GM18505 (cell line): ENCODE measurements at regions not wholly inside any gene's neighbourhood (a gene's known extent, or its start where the extent isn't known, plus 50 kb on each side); places are given as distances from the start of the nearest gene placed in this dataset.
A peak's percentile ranks its signal among the peaks of the same experiment; 100 is the strongest.

ENCODE experiments used
- ATAC-seq: cut with Tn5 transposase; IDR thresholded peaks from one replicate; pipeline ENCODE4 v1.9.1; 2021; ENCODE audit not compliant: unreplicated experiment
- POLR2A ChIP-seq: IDR thresholded peaks from 4 replicates; pipeline ENCODE4 v1.6.1; 2011; ENCODE audit warnings: borderline replicate concordance; ENCODE audit not compliant: insufficient read depth, insufficient read length; ENCODE audit errors: extremely low read depth

GRCh38 chr4:116386856-116387255, 698.5 kb downstream of the TRAM1L1 start:
- no peak for TF ChIP-seq POLR2A
- ATAC-seq: no peak

- no peak for ATAC-seq
- TF ChIP-seq POLR2A: no peak
Measured at GRCh38 chr4:116385583-116385982, 699.8 kb downstream of the TRAM1L1 start.

- no peak for TF ChIP-seq POLR2A
- ATAC-seq: no peak
Measured at GRCh38 chr4:116374815-116375214, 710.6 kb downstream of the TRAM1L1 start.

- TF ChIP-seq POLR2A: no peak
- ATAC-seq: no peak
Measured at GRCh38 chr4:116362583-116362982, 722.8 kb downstream of the TRAM1L1 start.

- no peak for TF ChIP-seq POLR2A
- ATAC-seq: no peak
Measured at GRCh38 chr4:116361790-116362189, 723.6 kb downstream of the TRAM1L1 start.

- TF ChIP-seq POLR2A: no peak
Measured at GRCh38 chr4:116358633-116359222, 726.6 kb downstream of the TRAM1L1 start.

GRCh38 chr4:116357758-116358157, 727.6 kb downstream of the TRAM1L1 start:
- no peak for ATAC-seq
- TF ChIP-seq POLR2A: no peak

More at GRCh38 chr4:116358633-116359222, 726.6 kb downstream of the TRAM1L1 start:
- peak; percentile 98 for ATAC-seq

GRCh38 chr4:116346750-116347149, 738.6 kb downstream of the TRAM1L1 start:
- ATAC-seq: no peak
- TF ChIP-seq POLR2A: no peak

- ATAC-seq: no peak
- no peak for TF ChIP-seq POLR2A
Measured at GRCh38 chr4:116343809-116344208, 741.6 kb downstream of the TRAM1L1 start.

GRCh38 chr4:116342143-116342542, 743.2 kb downstream of the TRAM1L1 start:
- TF ChIP-seq POLR2A: no peak
- no peak for ATAC-seq

GRCh38 chr4:116332508-116332907, 752.9 kb downstream of the TRAM1L1 start:
- TF ChIP-seq POLR2A: no peak
- no peak for ATAC-seq

GRCh38 chr4:116328261-116328860, 757.0 kb downstream of the TRAM1L1 start:
- TF ChIP-seq POLR2A: no peak
- ATAC-seq: no peak

GRCh38 chr4:116323606-116324005, 761.8 kb downstream of the TRAM1L1 start:
- no peak for ATAC-seq
- no peak for TF ChIP-seq POLR2A

GRCh38 chr4:116321471-116321870, 763.9 kb downstream of the TRAM1L1 start:
- no peak for ATAC-seq
- no peak for TF ChIP-seq POLR2A
